PC-3 (cell line): ENCODE measurements at regions not wholly inside any gene's neighbourhood (a gene's known extent, or its start where the extent isn't known, plus 50 kb on each side); places are given as distances from the start of the nearest gene placed in this dataset.

ENCODE experiments used
- ATAC-seq: fragments of 200-7000 bp; cut with Tn5 transposase; 2 replicates; pipeline ENCODE4 v1.9.1; 2020; ENCODE audit warnings: mild to moderate bottlenecking, moderate library complexity
- BruUV-seq: library from RNA; stranded (reverse); fragments of 400-500 nt; replicated peaks from 2 replicates; lab custom pipeline; 2021; lab: Mats Ljungman, UMichigan
- CTCF ChIA-PET: fragments of 300-600 bp; sonication (Branson Sonifier 250); formaldehyde crosslinking; loops from one replicate; lab custom pipeline; 2022; ENCODE audit warnings: antibody characterized with exemption; lab: Charles Lee
- POLR2A ChIA-PET: fragments of 300-600 bp; sonication (Branson Sonifier 250); formaldehyde crosslinking; loops from one replicate; lab custom pipeline; 2022; ENCODE audit warnings: antibody characterized with exemption; ENCODE audit not compliant: unreplicated experiment; lab: Charles Lee
- DNase-seq: peaks from one replicate; pipeline ENCODE4 v3.0.0-alpha.2; 2015
- H2AFZ ChIP-seq: fragments of 300-600 bp; sonication (generic); 2 replicates; pipeline ENCODE4 v1.6.0; 2016; ENCODE audit warnings: antibody characterized with exemption, low read length
- H3F3A ChIP-seq: fragments of 300-600 bp; sonication (generic); one replicate; pipeline ENCODE4 v1.6.0; 2017; ENCODE audit warnings: antibody characterized with exemption, low read length, control low read depth, mild to moderate bottlenecking; ENCODE audit not compliant: unreplicated experiment
- H3K27ac ChIP-seq: fragments of 300-600 bp; sonication (generic); 2 replicates; pipeline ENCODE4 v1.5.1; 2016; ENCODE audit warnings: mild to moderate bottlenecking, low read length
- H3K27me3 ChIP-seq: fragments of 300-600 bp; sonication (generic); 2 replicates; pipeline ENCODE4 v1.6.1; 2016; ENCODE audit warnings: low read length, mixed read lengths
- H3K36me3 ChIP-seq: fragments of 300-600 bp; sonication (generic); 2 replicates; pipeline ENCODE4 v1.6.1; 2016; ENCODE audit warnings: low read depth, mixed run types, low read length, mixed read lengths
- H3K4me1 ChIP-seq: fragments of 300-600 bp; sonication (generic); 2 replicates; pipeline ENCODE4 v1.5.1; 2016; ENCODE audit warnings: low read length; ENCODE audit not compliant: insufficient read depth
- H3K4me2 ChIP-seq: fragments of 300-600 bp; sonication (generic); 2 replicates; pipeline ENCODE4 v1.6.0; 2016; ENCODE audit warnings: low read length
- H3K4me3 ChIP-seq: fragments of 300-600 bp; sonication (generic); 2 replicates; pipeline ENCODE4 v1.5.1; 2016; ENCODE audit warnings: mild to moderate bottlenecking, low read length, mixed read lengths
- H3K79me2 ChIP-seq: fragments of 300-600 bp; sonication (generic); 2 replicates; pipeline ENCODE4 v1.6.1; 2017; ENCODE audit warnings: low read length, mixed read lengths
- H3K9ac ChIP-seq: fragments of 300-600 bp; sonication (generic); 2 replicates; pipeline ENCODE4 v1.6.0; 2016; ENCODE audit warnings: mild to moderate bottlenecking, low read length
- H3K9me2 ChIP-seq: fragments of 300-600 bp; sonication (generic); replicated peaks from 2 replicates; pipeline ENCODE4 v1.6.1; 2016; ENCODE audit warnings: mixed run types, low read length, mixed read lengths
- H3K9me3 ChIP-seq: fragments of 300-600 bp; sonication (generic); 2 replicates; pipeline ENCODE4 v1.6.1; 2016; ENCODE audit warnings: low read length, mixed read lengths
- H4K20me1 ChIP-seq: fragments of 300-600 bp; sonication (generic); 2 replicates; pipeline ENCODE4 v1.6.1; 2016; ENCODE audit warnings: low read length, mixed read lengths
- EZH2 ChIP-seq: fragments of 300-600 bp; sonication (generic); IDR thresholded peaks from one replicate; pipeline ENCODE4 v1.6.1; 2017; ENCODE audit warnings: antibody characterized with exemption, mild to moderate bottlenecking, low read length; ENCODE audit not compliant: unreplicated experiment
- EZH2phosphoT487 ChIP-seq: fragments of 300-600 bp; sonication (generic); IDR thresholded peaks from 2 replicates; pipeline ENCODE4 v1.6.1; 2018; ENCODE audit warnings: mild to moderate bottlenecking, antibody characterized with exemption, low read length, borderline replicate concordance
- intact Hi-C: fragments of 100-400 bp; cut with micrococcal nuclease; formaldehyde crosslinking; loops from 2 replicates; pipeline ENCODE4 v1.9.0; 2023
- TF ChIP-seq, protein P1 (sequence below): fragments of 300-600 bp; sonication (generic); conservative IDR thresholded peaks from 2 replicates; pipeline ENCODE4 v1.5.1; 2017; ENCODE audit warnings: antibody characterized with exemption, low read depth, mild to moderate bottlenecking, low read length

- no TSS peak for BruUV-seq
- no peak overlapping the region for H3K4me2 ChIP-seq
- H4K20me1 ChIP-seq = no peaks in the 10 kb centered on the region
- DNase-seq = no peak
- intact Hi-C loops = no loop called here
- H2AFZ ChIP-seq = no peak overlapping the region
- no peak for ATAC-seq
- ChIA-PET POLR2A (no interaction called here), CTCF (no interaction called here)
- no peaks in the 10 kb centered on the region for H3K4me1 ChIP-seq
- no peak overlapping the region for H3K9ac ChIP-seq
- TF ChIP-seq, protein P1, sequence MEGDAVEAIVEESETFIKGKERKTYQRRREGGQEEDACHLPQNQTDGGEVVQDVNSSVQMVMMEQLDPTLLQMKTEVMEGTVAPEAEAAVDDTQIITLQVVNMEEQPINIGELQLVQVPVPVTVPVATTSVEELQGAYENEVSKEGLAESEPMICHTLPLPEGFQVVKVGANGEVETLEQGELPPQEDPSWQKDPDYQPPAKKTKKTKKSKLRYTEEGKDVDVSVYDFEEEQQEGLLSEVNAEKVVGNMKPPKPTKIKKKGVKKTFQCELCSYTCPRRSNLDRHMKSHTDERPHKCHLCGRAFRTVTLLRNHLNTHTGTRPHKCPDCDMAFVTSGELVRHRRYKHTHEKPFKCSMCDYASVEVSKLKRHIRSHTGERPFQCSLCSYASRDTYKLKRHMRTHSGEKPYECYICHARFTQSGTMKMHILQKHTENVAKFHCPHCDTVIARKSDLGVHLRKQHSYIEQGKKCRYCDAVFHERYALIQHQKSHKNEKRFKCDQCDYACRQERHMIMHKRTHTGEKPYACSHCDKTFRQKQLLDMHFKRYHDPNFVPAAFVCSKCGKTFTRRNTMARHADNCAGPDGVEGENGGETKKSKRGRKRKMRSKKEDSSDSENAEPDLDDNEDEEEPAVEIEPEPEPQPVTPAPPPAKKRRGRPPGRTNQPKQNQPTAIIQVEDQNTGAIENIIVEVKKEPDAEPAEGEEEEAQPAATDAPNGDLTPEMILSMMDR = no peak
- TF ChIP-seq EZH2 = no peak
- TF ChIP-seq EZH2phosphoT487 = no peak
- no peaks in the 10 kb centered on the region for H3K27me3 ChIP-seq
- H3K79me2 ChIP-seq = no peaks in the 10 kb centered on the region
- H3K36me3 ChIP-seq = no peaks in the 10 kb centered on the region
- no peaks in the 10 kb centered on the region for H3K9me2 ChIP-seq
- H3F3A ChIP-seq = no peaks in the 10 kb centered on the region
- peaks cover 11% of the 10 kb centered on the region; the same call in 1 of the 2 replicates for H3K9me3 ChIP-seq
- no peak overlapping the region for H3K4me3 ChIP-seq
- H3K27ac ChIP-seq = no peak overlapping the region
These were observed 171.5 kb upstream of the ATP10B start for GRCh38 chr5:161023551-161023950.

DNA sequence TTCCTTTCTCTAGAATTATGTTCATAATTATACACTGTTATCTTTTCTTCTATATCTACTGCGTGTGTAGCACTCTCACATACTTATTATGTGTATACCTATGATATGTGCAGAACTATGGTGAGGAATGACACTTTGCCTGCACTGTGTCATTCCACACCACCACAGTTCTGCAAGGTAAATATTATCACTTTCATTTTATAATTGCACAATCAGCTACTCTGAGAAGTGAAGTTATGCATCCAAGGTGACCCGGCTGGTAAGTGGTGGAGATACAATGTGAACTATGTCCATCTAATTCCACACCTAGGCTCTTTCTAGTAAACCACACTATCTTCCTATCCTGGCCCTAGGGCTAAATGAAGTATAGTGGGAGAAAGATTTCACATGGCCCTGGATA, 170.1 kb upstream of the ATP10B start:
- TF ChIP-seq EZH2phosphoT487 = no peak
- TF ChIP-seq, protein P1 = no peak
- no peak for TF ChIP-seq EZH2
- no peak overlapping the region for H3K4me2 ChIP-seq
- H3K9me2 ChIP-seq = no peaks in the 10 kb centered on the region
- POLR2A ChIA-PET = no interaction called here
- ATAC-seq (no peak), DNase-seq (no peak)
- no peak overlapping the region for H3K4me3 ChIP-seq
- no peaks in the 10 kb centered on the region for H3K4me1 ChIP-seq
- CTCF ChIA-PET = no interaction called here
- no TSS peak for BruUV-seq
- no peaks in the 10 kb centered on the region for H3K36me3 ChIP-seq
- intact Hi-C loops = no loop called here
- H3K79me2 ChIP-seq = no peaks in the 10 kb centered on the region
- no peak overlapping the region for H3K27ac ChIP-seq
- peaks cover 12% of the 10 kb centered on the region; the same call in 1 of the 2 replicates for H3K9me3 ChIP-seq
- H2AFZ ChIP-seq = no peak overlapping the region
- H3K9ac ChIP-seq = no peak overlapping the region
- H4K20me1 ChIP-seq = no peaks in the 10 kb centered on the region
- no peaks in the 10 kb centered on the region for H3F3A ChIP-seq
- H3K27me3 ChIP-seq = no peaks in the 10 kb centered on the region

- no peaks in the 10 kb centered on the region for H4K20me1 ChIP-seq
- no peaks in the 10 kb centered on the region for H3K27me3 ChIP-seq
- intact Hi-C loops = no loop called here
- no peak overlapping the region for H3K4me3 ChIP-seq
- no TSS peak for BruUV-seq
- H3K9me3 ChIP-seq = peaks cover 9% of the 10 kb centered on the region
- H3K4me1 ChIP-seq = no peaks in the 10 kb centered on the region
- H3K27ac ChIP-seq = no peak overlapping the region
- H2AFZ ChIP-seq = no peak overlapping the region
- no peaks in the 10 kb centered on the region for H3F3A ChIP-seq
- H3K4me2 ChIP-seq = no peak overlapping the region
- H3K79me2 ChIP-seq = no peaks in the 10 kb centered on the region
- H3K9ac ChIP-seq = no peak overlapping the region
- DNase-seq (no peak), ATAC-seq (no peak)
- CTCF ChIA-PET = no interaction called here
- POLR2A ChIA-PET = no interaction called here
- H3K9me2 ChIP-seq = no peaks in the 10 kb centered on the region
- no peak for TF ChIP-seq EZH2phosphoT487
- TF ChIP-seq, protein P1 = no peak
- TF ChIP-seq EZH2 = no peak
- H3K36me3 ChIP-seq = no peaks in the 10 kb centered on the region
These were observed 157.8 kb upstream of the ATP10B start for GRCh38 chr5:161009817-161010216.
